ENCODE measurements at regions not wholly inside any gene's neighbourhood (a gene's known extent, or its start where the extent isn't known, plus 50 kb on each side); places are given as distances from the start of the nearest gene placed in this dataset.

DNA sequence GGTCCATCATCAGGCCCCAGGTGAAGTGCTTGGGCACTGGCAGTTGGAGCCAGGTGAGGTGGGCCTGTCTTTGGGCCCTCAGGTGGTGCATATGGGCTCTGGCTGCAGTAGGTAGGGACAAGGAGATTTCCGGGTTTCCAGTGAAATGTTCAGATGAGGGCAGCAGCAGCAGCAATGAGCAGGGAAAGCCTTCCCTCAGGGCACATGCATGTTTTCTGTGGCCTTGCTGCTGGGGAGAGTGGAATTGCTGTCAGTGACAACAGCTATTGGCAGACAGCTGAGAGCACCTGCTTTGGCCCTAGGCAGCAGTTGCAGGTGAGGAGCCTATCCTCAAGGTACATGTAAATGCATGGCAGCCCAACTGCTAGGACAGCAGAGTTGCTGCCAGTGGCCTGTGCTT, 58.9 kb upstream of the QRFPR start:
- DNase-seq: no peak
- Histone ChIP-seq H3K27me3 (ENCODE audit: control insufficient read depth, insufficient read depth, low read length) (no peaks in the 10 kb centered on the region), H3K4me3 (ENCODE audit: low read length in 3 of 3) (no peak overlapping the region), H3K9ac (ENCODE audit: low read length in 3 of 3) (no peak overlapping the region), H3K27ac (ENCODE audit: low read depth in 2 of 2, low read length in 2 of 2) (no peak overlapping the region), H3K36me3 (ENCODE audit: control insufficient read depth in 2 of 3, insufficient read depth in 3 of 3, low read length in 3 of 3) (no peaks in the 10 kb centered on the region), H3K9me3 (ENCODE audit: control insufficient read depth in 2 of 3, insufficient read depth in 1 of 3, low read length in 3 of 3) (peaks cover 0 to 3% (median 2%) of the 10 kb centered on the region in 3 donors), H3K4me1 (ENCODE audit: control insufficient read depth in 2 of 3, insufficient read depth in 2 of 3, low read depth in 1 of 3, low read length in 3 of 3) (no peaks in the 10 kb centered on the region)
- FAIRE-seq: no peak
- TF ChIP-seq, protein P1, sequence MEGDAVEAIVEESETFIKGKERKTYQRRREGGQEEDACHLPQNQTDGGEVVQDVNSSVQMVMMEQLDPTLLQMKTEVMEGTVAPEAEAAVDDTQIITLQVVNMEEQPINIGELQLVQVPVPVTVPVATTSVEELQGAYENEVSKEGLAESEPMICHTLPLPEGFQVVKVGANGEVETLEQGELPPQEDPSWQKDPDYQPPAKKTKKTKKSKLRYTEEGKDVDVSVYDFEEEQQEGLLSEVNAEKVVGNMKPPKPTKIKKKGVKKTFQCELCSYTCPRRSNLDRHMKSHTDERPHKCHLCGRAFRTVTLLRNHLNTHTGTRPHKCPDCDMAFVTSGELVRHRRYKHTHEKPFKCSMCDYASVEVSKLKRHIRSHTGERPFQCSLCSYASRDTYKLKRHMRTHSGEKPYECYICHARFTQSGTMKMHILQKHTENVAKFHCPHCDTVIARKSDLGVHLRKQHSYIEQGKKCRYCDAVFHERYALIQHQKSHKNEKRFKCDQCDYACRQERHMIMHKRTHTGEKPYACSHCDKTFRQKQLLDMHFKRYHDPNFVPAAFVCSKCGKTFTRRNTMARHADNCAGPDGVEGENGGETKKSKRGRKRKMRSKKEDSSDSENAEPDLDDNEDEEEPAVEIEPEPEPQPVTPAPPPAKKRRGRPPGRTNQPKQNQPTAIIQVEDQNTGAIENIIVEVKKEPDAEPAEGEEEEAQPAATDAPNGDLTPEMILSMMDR (IDR thresholded peaks at IDR 0.05; ENCODE audit: borderline replicate concordance, extremely low read depth, insufficient read depth): no peak
- intact Hi-C loops (cut with DNase I): no loop called here

All from kidney (tissue), 13 donors.